GM12865 (cell line): ENCODE measurements at regions not wholly inside any gene's neighbourhood (a gene's known extent, or its start where the extent isn't known, plus 50 kb on each side); places are given as distances from the start of the nearest gene placed in this dataset.

ENCODE experiments used
- DNase-seq: peaks from one replicate; pipeline ENCODE4 v3.0.0; 2010; ENCODE audit warnings: low read depth
- H3K4me3 ChIP-seq: 2 replicates; pipeline ENCODE4 v1.5.1; 2011; ENCODE audit warnings: mild to moderate bottlenecking, low read depth, low read length, control low read depth
- TF ChIP-seq, protein P1 (sequence below): IDR thresholded peaks from 2 replicates; pipeline ENCODE4 v1.5.1; 2011; ENCODE audit warnings: low read length, control low read depth, low read depth, inconsistent platforms; ENCODE audit not compliant: insufficient read depth; ENCODE audit errors: missing control alignments

DNA sequence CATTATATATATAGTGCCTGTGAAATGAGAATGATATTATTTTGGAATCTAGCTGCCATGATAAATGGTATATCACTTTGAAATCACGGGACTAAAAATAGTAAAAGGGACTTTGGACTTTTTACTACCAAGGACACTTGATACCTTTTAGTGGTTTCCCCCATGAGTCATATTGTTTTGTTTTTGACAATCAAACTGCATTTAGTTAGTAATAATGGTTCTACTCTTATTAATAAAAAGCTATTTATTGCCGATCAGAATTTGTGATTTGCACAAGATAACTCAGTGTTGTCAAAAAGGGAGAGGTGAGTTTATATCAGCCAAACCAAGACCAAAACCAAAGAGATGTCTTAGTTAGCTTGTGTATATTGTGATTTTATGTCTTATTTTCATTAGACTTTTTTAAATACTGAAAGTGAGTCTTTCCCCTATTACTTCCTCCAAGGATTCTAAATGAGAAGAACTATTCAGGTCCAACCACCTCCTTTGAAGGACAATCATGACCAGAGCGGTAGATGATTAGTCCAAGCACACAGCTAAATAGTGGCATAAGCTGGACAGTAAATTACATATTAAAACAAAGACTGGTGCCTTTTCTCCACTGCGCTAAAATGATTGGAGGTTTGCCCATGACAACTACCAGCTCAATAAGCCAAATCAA lies 281.7 kb upstream of the ESRRG start:
- H3K4me3 ChIP-seq = no peak overlapping the region
- TF ChIP-seq, protein P1, sequence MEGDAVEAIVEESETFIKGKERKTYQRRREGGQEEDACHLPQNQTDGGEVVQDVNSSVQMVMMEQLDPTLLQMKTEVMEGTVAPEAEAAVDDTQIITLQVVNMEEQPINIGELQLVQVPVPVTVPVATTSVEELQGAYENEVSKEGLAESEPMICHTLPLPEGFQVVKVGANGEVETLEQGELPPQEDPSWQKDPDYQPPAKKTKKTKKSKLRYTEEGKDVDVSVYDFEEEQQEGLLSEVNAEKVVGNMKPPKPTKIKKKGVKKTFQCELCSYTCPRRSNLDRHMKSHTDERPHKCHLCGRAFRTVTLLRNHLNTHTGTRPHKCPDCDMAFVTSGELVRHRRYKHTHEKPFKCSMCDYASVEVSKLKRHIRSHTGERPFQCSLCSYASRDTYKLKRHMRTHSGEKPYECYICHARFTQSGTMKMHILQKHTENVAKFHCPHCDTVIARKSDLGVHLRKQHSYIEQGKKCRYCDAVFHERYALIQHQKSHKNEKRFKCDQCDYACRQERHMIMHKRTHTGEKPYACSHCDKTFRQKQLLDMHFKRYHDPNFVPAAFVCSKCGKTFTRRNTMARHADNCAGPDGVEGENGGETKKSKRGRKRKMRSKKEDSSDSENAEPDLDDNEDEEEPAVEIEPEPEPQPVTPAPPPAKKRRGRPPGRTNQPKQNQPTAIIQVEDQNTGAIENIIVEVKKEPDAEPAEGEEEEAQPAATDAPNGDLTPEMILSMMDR = no peak
- DNase-seq = no peak

DNA sequence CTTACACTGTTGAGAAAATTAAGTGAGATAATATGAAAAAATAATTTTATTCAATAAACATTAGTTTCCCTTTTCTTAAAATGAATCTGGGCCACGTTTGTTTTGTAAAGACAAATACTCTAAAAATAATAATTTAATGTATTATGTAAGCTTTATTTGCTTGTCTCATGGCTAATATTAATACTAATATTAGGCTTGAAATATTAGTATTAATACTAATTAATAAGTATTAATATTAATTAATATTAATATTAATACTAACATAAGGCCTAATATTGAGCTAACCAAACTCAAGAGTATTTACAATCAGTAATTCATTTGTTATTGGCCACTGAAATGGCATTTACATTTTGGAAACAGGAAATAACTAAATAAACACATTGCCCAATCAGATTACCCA lies 280.1 kb upstream of the ESRRG start:
- no peak for DNase-seq
- no peak overlapping the region for H3K4me3 ChIP-seq
- TF ChIP-seq, protein P1 = no peak

DNA sequence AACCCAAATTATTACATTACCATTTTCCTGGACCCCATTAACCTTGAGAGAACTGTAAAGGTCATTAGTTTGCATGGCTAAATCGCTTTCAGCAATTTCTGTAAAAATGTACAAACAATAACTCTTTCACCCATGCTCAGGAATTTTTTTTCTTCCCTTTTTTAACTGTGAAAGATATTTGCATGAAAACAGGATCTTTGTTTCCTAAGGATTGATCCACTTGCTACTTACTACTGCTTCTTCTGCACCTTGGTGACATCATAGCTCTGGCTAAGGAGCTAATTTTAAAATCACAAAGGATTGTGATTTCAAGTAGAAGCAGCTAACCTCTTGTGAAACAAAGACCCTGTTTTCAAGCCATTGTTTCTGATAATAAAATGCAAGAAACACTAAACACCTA lies 274.6 kb upstream of the ESRRG start:
- TF ChIP-seq, protein P1 = no peak
- no peak overlapping the region for H3K4me3 ChIP-seq
- DNase-seq = no peak

DNA sequence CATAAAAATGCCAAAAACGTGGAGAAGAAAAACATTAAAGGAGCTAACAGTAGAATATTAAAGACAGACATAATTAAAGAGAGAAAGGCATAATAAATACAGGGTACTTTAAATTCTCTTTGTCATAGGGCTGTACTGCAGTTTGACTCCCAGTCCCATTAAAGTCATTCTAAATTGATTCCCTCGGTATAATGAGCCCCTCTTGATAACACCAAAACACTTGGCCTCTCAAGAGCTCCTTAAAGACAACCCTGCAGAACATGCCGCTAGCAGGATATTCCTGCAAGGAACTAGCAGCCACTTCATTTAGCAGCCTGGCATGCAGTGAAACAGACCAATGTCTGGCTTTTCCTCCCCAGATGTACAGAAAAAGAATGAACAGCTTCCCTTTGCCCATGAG lies 273.8 kb upstream of the ESRRG start:
- H3K4me3 ChIP-seq = no peak overlapping the region
- no peak for DNase-seq
- TF ChIP-seq, protein P1 = no peak

DNA sequence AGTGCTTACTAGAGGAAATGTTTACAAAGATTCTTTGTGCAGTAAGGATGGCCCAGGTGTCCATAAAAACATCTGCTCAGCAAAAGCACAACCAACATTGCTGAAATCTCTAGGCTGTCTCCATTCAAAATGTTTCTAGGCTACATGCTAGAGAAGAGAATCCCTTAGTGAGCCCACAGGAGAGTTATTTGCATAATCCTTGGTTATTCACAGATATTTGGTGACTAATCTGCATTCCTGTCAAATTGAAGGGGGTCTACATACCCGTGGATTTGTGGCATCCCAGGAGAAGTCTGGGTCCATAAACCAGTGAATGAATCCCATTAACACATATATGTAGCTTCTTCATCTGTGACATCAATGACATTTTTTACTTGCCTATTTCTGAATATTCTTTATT lies 261.3 kb upstream of the ESRRG start:
- TF ChIP-seq, protein P1 = no peak
- no peak overlapping the region for H3K4me3 ChIP-seq
- no peak for DNase-seq

DNA sequence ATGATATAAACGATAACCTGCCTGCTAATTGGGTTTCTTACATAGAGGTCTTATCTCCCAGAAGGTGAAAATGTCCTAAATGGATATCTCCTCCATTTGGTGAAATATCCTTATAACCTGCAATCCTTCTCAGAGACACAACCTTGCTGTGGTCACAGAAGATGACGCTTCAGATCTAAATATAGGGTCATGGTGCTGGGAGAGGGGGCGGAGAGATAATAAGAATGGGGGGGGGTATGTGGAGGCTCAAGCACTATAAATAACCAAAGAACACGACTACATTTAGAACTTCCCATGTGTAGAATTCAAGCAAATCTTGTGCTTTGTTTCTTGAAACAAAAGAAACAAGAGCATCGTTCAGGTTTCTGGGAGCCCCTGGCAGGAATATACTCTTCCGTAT lies 260.6 kb upstream of the ESRRG start:
- TF ChIP-seq, protein P1 = no peak
- no peak for DNase-seq
- H3K4me3 ChIP-seq = no peak overlapping the region

DNA sequence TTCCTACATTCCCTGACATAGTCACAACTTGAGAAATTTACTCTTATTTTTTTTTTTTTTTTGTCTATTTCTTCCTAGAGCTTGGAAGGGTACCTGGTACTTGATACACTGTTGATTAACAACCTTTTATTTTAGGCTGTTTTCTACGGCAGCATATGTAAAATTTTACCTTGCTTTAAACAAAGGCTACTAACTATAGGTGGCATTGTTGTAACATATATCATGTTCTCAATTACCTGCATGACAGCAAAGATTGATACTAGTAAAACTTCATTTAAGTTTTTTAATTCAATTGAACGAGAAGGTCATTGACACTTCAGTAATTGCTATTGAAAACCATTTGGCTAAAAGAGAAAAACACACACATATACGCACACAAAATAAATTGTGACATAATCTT lies 238.3 kb upstream of the ESRRG start:
- TF ChIP-seq, protein P1 = no peak
- DNase-seq = no peak
- no peak overlapping the region for H3K4me3 ChIP-seq
